CD4-positive, alpha-beta T cell treated with Interleukin-12 subunit alpha and Interleukin-12 subunit beta, for 1 hour (primary cell): ENCODE measurements at regions not wholly inside any gene's neighbourhood (a gene's known extent, or its start where the extent isn't known, plus 50 kb on each side); places are given as distances from the start of the nearest gene placed in this dataset.

ENCODE experiments used
- DNase-seq: peaks from one replicate; pipeline ENCODE4 v3.0.0-alpha.2; 2020

DNA sequence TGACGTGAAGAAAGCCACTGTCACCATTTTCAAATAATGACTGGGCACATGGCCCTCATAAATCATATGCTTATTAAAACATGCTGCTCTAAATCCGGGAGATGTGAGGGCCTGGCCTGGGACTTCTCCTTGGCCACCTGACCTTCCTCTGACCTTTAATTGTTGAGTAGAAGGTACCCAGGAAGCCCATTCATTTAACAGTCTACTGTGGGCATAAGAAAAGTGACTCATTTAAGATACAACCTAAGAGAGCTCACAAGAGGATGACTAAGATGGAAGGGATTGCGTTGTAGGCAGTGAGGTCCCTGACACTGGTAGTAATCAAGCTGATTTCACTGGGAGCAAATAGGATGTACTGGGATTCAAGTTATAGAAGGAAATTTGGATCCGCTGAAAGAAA lies 203.4 kb upstream of the GPR26 start:
- DNase-seq, result no peak

DNA sequence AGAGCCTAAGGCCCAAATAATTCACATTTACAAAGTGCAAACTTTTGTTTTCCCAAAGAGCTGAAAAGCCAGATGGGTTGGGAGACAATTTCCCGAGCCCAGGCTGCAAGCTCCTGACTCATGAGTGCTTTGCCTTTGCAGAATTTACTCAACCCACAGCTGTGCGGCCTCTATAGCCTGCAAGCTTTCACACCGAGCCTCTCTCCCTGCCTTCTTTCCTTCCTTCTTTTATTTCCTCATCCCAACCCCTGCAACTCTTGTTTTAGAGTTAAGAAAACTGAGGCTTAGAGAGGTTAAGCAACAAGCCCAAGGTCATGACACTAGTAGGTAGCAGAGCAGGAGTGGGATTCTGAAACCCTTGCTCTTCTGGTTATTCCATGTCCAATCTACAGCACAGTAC lies 203.0 kb upstream of the GPR26 start:
- DNase-seq, result no peak

DNA sequence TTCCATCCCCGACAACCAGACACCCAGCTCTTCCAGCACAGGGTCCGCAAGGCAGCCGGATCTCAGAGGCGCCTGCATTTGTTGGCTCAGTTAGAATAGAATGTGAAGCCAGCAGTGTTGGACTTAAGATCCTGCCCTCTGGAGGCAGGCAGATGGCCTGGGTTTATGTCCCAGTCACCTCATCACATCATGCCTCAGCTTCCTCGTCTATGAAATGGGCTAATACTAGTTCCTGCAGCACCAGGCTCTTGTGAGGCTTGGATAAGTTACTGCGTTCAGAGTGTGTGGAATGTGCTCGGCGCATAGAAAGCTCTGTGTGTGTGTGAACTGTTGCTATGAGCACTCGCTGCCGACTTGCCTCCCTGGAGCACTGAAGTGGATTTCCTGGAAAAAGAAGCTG lies 202.5 kb upstream of the GPR26 start:
- no peak for DNase-seq

DNA sequence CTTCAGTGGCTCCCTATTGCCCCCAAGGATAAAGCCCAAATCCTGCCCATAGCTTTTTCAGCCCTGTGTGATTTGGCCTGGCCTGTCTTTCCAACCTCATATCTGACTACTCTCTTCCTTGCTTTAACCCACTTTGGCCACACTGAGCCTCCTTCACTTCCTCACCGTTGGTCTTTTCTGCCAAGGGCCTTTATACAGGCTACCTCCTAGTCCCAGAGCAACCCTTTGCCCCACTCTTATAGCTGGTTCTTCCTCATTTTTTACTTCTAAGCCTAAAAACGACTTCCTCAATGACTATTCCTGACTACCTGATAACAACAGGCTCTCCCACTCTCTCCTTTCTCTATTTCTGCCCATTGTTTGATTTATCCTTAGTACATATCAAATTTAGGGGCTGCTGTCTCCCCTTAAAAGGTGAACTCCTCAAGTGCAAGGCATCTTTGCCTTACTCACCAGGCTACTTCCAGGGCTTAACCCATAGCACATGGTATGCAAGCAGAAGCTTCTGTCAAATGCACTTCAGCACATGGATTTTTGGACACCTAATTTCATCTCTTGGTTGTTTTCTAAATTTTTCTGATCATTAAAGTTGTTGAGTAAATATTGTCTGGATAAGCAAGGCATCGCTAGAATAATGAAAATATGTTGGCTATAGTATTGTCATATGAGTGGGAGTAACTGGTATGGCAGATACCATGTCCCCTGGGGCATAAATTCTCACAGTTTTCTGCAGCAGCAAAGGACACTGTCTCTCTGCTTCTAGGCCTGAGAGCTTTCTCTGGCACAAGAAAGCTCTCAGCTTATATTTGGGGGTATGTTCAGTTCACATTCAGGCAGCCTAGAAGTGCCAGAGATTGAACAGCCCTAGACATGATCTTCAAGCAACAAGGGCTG lies 201.5 kb upstream of the GPR26 start:
- DNase-seq, result no peak

DNA sequence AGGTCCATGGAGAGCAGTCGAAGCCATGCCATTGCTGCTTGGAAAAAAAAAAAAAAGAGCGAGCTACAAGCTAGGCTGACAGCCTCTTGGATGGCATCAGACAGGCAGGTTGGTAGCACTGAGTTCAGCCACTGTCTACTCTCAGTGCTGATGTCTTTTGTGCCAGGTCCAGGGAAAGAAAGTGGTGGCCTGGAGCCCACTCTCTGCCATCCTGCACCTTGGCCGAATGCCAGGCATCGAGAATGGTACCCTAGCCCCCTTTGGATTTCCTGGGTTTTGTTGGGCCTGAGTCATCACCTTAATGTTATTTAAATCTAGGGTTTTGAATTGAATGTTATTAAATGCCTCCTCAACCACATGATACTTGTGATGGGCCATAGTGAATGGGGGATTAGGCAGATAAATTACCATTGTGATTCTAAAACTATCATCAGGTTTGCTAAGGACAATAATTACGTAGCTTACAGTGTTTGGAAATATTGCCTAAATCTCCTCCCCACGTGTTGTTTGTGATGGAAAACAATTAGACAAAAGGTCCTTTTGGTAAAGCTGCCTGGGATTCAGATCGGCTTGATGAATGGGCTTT lies 195.7 kb upstream of the GPR26 start:
- DNase-seq, result no peak

DNA sequence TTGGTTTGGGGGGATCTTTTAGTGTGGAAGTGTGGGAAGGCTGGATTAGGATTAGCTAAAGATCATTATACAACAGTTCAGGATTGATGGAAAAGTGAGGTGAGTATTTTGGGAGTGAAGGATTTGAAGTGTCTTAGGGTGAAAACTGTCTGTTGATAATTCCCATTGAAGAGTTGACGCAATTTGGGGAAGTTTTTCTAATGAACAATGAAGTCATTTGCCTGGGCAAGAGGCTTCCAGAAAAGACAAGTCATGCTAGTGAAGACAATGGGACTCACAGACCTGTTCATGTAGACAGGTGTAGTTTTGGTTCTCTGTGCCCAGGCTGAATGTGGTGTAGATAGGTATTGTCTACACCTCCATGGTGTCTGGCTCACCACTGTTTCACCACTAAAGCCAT lies 194.3 kb upstream of the GPR26 start:
- DNase-seq, result no peak

DNA sequence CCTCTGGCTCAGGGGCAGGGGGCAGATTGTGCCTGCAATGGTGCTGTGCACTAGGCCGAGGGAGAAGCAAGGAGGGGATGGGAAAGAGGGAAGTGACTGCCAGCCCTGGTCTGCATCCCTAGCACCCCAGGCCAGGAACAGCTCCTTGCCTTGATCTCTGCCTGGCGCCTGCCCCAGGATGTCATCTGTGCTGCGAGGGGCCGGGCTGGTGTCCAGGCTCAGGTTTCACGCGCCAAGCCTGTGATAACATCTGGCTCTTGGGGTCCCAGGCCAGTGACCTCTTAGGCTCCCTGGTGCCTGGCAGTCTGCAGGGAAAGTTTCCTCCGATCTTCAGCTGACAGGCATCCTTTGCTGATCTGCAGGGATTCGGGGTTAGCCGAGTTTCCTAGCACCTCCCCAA lies 193.5 kb upstream of the GPR26 start:
- no peak for DNase-seq

DNA sequence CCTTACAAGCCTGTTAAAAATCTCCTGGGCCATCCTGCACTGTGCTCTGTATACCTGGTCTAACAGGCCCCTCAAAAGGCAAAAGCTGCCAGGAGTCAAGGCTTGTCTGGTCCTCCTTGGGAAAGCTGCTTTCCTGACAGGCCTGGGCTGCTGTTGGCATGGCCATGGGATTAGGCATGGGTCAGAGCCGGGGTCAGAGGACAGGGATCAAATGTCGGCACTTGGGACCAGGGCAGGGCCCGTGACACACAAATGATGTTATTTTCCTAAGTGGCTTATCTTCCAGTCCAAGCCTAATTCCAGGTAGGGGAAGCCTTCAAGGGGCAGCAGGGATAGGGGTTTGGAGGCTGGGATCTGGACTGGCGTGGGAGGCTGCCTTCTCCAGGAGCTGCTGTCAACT lies 191.5 kb upstream of the GPR26 start:
- no peak for DNase-seq

DNA sequence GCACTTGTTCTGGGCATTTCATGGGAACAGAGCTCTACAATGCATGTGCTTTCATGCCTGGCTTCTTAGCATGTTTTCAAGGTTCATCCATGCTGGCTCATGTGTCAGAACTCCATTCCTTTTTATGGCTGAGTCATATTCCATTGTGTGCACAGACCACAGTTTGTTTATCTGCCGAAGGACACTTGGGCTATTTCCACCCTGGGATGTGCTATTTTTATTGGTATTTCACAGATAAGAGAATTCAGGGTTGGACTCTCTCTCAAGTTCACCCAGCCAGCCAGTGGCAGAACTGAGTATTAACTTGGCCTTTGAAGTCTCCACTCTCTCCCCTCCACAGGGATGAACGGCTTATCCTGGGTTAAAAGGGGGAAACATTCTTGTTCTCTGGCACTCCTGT lies 190.7 kb upstream of the GPR26 start:
- DNase-seq, result no peak

DNA sequence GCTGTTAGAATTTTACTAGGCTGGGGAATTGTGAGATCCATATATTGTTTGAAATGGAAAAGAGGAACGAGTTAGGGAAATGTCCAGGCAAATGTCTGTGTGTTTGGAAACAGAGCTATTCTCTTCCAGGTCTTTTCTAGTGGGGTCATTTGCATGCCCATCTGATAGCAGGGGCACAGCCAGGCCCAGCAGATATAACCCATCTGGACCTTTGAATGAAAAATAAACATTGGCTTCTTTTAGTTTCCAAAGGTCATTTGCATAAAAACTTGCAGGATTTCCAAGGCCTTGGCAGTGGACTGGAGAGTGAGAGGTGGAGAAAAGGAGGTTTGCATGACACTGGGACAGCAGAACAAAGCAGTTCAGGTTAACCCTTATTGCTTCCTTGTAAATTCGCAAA lies 188.0 kb upstream of the GPR26 start:
- DNase-seq, result no peak

DNA sequence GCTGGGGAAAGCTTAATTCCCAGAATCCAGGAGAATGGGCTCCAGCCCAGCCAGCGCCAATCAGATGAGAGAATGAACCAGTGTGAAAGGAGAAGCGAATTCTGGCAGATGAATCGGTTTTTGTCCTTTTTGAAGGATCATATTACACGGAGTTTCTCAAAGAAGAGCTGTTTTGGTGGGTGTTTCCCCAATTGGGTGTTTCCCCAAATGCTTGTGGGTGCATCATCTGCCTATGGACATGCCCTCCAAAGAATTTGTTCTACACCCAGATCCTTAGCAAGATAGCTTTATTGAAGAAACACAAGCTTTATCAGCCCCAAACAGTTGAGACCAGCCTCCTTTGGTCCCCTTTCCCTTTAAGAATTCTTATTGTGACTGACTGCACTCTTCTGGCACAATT lies 186.5 kb upstream of the GPR26 start:
- no peak for DNase-seq

DNA sequence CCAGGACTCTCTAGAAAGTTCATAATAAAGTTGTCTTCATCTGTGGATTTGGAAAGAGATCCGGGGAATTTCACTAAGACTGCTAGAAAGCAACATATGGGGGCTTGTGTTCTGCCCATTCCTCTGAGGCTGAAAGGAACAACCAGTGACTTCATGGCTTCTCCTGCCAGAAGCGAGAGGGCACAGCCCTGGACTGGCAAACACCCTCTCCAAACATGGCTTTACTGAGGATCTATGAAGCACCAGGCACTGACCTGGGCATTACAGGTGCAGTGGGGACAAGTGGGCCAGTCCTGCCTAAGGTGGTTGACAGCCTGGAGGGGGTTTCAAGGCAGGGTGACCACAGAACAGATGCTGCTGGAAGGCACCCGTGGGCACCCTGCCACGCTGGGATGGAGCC lies 185.8 kb upstream of the GPR26 start:
- no peak for DNase-seq

DNA sequence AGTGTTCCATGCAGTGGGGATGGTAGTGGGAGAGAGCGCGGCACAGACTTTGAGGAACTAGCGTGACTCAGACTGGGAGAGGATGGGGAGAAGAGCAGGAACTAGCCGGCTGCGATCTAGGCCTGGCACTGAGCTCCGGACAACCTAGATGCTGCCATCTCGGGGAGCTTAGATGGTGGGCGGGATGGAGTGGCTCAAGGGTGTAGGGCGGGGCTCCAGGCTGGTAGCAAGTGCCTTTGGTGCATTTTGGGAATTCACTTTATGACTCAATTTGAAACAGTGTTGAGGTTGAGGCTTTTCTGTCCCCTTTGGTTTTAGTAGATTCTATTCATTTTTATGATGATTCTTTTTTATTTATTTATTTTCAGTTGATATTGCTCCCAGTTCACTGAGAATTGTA lies 185.3 kb upstream of the GPR26 start:
- no peak for DNase-seq

DNA sequence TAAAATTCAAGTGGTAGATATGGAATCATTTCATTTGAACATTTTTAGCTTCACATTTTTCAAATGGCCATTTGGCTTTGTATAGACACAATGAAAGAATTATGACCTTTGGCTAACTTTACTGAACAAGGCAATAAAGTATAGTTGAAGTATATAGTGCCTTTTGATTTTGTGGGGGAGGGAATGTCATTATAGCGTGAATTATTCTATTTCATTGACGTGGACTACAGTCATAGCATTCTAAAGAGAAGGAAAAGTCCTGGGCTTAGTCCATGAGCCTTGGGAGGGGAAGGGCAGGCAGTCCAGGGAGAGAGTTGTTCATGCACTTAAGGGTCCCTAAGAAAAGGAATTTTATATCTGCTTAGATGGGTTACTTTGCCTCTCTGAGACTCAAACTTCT lies 181.4 kb upstream of the GPR26 start:
- no peak for DNase-seq

DNA sequence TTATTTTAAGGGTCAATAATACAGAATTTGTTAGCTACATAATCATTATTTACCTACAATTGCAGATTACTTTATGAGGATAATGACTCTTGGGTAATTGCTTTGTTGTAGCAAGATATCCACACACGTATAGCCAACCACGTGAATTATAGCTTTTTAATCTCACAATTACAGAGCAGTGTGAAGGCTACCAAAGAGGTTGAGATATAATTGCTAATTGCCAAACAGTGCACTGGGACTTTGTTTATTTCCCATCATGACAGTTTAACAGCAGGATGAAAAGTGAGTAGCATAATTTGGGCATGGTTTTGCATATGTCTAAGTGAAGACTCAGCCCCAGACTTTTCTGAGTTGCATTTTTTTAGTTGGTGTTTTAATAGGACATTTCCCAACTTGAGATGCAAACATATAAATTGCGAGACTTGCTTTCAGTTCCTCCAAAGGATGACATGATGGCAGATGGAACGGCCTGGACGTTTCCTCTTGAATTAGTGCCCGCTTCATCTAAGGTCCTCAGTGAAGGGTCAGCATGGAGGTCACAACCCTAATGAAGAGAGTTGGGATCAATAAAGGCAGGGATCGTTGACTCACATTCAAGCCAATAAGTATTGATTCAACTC lies 180.7 kb upstream of the GPR26 start:
- no peak for DNase-seq

DNA sequence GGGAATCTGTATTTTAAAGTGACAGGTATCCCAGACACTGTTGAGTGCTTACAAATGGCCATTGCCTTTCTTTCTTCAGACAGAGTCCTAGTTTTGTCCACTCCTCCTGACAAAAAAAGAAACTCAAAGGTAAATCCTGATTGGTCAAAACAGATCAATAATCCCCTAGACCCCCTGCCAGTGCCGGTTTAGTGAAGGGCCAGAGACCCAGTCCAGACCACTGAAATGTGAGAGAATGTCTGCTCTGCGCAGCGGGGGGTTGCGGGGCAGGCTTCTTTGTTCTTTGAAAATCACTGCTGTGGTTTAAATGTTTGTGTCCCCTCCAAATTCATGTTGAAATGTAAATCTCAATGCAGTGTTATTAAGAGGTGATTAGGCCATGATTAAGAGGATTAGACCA lies 177.7 kb upstream of the GPR26 start:
- no peak for DNase-seq

DNA sequence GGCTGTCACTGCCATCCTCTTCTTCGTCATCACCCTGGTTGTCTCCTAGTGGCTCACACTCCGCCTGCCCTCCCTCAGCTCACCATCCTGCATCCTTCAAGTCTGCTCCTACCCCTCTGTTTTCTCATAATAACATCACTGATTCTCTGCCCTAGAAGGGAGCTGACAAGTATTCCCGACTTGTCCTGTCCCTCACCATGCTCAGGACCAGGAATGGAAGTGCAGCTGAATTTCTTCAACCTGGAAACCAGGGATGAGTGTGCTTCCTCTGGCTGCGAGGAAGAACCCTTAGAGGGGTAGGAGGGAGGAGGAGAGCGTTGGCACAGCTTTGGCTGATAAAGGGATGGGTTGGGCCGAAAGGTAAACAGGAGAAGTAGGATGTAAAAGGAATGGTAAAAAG lies 174.8 kb upstream of the GPR26 start:
- no peak for DNase-seq

DNA sequence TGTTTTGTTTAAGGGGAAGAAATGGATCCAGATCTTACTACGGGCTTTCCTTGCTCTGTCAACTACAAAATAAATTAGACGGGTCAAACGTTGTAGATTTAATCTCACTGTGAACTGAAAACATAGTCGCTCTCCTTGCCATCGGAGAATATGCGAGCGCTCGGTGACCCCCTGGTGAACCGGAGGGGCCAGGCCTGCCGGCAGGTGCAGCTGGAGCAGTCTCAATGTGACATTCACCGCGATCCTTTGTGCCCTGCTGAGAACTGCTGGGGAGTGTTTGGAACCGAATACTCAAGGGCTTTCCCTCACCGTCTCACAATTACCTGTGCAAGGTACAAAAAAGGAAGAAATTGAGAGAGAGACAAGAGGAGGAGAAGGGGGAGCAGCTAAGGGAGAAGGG lies 174.1 kb upstream of the GPR26 start:
- DNase-seq, result no peak

DNA sequence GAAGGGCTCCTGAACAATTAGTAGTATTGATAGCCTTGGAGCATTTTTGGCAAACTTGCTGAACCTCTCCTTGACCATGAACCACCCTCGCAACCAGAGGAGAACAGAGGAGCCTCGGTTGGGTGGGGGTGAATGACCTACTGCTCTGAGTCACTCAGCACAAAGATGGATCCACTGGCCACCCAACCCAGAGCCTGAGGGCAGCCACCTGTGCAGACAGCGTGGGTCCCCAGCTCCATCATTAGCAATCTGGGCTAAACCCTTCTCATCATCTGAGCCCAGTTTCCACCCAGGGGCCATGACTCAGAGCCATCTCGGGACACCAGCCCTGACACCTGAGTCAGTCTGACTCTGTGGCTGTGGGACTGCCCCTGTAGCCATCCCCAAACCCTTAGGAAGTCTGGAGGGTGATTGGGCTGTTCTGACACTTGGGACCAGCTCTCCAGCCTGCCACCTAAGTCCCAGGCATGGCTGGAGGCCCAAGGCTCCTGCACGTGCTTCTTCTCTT lies 171.8 kb upstream of the GPR26 start:
- DNase-seq, result no peak

DNA sequence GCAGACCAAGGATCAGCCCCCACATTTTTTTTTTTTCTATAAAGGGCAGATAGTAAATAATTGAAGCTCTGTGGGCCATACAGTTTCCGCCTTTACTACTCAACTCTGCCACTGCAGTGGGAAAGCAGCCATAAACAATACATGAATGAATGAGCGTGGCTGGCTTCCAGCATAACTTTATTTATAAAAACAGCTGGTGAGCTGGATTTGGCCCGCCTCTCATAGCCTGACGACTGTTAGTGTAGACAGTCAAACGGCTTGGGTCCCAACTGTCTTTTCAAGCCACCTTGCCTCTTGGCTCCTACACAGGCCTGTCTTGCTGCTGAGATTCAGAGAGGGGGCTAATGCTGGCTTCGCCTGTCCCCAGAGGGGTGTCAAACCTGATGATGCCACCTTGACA lies 169.8 kb upstream of the GPR26 start:
- DNase-seq, result no peak

DNA sequence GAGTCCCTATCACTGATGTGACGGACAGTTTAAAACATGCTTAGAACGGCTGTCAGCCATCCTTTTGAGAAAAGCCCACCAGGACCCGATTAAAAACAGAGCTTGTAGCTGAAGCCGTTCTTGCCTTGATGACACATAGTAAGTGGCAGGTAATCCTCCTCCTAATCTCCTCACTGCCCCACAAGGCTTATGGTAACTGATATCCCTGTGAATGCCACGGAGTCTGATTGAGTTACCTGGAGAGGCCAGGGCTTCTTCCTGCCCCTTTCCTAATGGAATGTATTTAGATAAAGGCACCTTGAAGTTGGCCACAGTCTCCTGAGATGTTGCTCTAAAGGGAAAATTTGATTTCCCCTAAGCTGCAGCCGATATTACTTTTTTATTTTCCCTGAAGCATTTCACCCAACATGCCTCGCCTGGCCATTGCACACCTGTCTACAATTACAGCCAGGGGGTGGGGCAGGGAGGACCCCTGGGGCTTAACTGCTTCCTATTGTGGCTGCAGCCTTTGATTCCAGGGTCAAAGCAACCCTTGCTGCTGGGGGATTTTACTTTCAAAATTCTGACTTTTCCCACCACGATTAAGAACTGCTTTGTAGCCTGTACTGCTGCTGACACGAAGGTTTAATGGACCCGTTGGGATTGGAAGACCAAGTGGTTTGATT lies 169.0 kb upstream of the GPR26 start:
- no peak for DNase-seq

DNA sequence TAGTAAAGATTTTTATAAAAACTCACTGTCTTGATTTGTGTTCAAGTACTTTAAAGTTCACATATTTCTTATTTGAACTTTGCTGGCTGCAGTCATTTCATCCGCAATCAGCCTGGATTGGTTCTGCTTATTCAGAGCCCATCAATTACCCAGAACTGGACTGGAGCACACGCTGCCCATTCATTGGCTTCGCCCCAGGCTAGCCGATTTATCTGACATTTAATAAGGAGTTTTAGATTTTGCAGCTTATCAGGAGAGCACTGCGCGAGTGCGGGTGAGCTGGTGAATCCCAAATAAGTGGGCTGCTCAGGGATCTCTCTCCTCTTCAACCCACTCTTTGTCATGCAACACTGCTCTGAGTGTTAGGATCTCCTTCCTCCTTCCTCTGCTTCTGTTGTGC lies 166.0 kb upstream of the GPR26 start:
- DNase-seq, result no peak

DNA sequence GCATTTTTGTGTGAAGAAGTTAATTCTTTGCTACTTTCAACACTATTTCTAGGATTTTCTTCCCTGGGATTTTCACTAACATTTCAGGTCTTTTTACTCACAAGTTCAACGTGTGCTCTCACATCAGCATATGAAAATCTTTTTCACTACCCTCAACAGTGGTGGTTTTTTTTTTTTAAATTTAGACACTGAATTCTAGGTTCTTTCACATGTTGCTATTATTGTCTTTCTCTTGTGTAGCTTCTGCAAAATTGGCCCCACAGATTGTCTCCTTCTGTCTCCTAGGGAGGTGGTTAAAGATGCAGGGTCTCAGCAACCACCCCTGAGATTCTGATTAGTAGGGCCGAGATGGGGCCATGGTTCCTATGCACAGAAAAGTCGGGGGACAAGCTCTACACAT lies 165.0 kb upstream of the GPR26 start:
- no peak for DNase-seq

DNA sequence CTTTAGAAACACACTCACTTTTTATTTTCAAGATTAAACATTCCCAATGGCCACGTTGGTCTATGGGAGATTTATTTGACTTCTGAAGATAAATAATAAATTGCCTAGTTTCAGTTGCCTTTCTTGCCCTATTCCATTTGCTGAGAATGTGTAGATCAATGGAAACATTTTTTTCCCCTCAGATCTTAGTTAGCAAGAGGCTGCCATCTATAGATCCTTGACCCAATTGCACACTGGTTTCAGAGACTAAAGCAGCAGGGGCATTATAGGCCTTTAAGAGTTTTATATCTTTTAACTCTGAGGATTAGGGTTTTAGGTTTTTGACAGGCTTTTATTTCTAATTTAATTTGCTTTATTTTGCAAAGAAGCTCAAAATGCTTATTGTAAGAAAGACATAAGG lies 163.2 kb upstream of the GPR26 start:
- DNase-seq, result no peak
